Fibroblast of pulmonary artery (primary cell): ENCODE measurements at regions not wholly inside any gene's neighbourhood (a gene's known extent, or its start where the extent isn't known, plus 50 kb on each side); places are given as distances from the start of the nearest gene placed in this dataset.
"Not testable (repeated sequence)": the region's sequence is repeated elsewhere in the genome, so short reads cannot be mapped to it uniquely, and the experiment has no call there.

Source experiments
- DNase-seq: peaks from one replicate; pipeline ENCODE4 v3.0.0-alpha.2; 2010; ENCODE audit warnings: low read depth
- H3K4me3 ChIP-seq: replicated peaks from 2 replicates; pipeline ENCODE4 v1.5.1; 2011; ENCODE audit warnings: low read depth, mild to moderate bottlenecking, control low read depth, low read length, moderate library complexity
- CTCF ChIP-seq: IDR thresholded peaks from 2 replicates; pipeline ENCODE4 v1.5.1; 2011; ENCODE audit warnings: mild to moderate bottlenecking, control low read depth, low read length, inconsistent platforms; ENCODE audit errors: missing control alignments

- no peak for TF ChIP-seq CTCF
- no peak for DNase-seq
- H3K4me3 ChIP-seq, result no peak overlapping the region
Observed at GRCh38 chrX:118228456-118228855, 111.8 kb upstream of the KLHL13 start.

- no peak for TF ChIP-seq CTCF
- H3K4me3 ChIP-seq, result no peak overlapping the region
- no peak for DNase-seq
Observed at GRCh38 chrX:118231464-118231863, 114.4 kb upstream of the WDR44 start.

GRCh38 chrX:118239178-118239870, 106.6 kb upstream of the WDR44 start:
- TF ChIP-seq CTCF, result no peak

GRCh38 chrX:118239913-118240698, 105.8 kb upstream of the WDR44 start:
- H3K4me3 ChIP-seq, result no peak overlapping the region
- DNase-seq, result peak; percentile 47
- no peak for TF ChIP-seq CTCF

More at GRCh38 chrX:118239178-118239870, 106.6 kb upstream of the WDR44 start:
- H3K4me3 ChIP-seq, result no peak overlapping the region
- no peak for DNase-seq

- not testable (repeated sequence) for H3K4me3 ChIP-seq, DNase-seq
Observed at GRCh38 chrX:118246961-118247360, 98.9 kb upstream of the WDR44 start.

- no peak for DNase-seq
- no peak for TF ChIP-seq CTCF
- no peak overlapping the region for H3K4me3 ChIP-seq
Observed at GRCh38 chrX:118249146-118249545, 96.8 kb upstream of the WDR44 start.

- H3K4me3 ChIP-seq, result no peak overlapping the region
- no peak for DNase-seq
- no peak for TF ChIP-seq CTCF
Observed at GRCh38 chrX:118250445-118250844, 95.5 kb upstream of the WDR44 start.
